ENCODE measurements at regions not wholly inside any gene's neighbourhood (a gene's known extent, or its start where the extent isn't known, plus 50 kb on each side); places are given as distances from the start of the nearest gene placed in this dataset.
A peak's percentile ranks its signal among the peaks of the same experiment; 100 is the strongest.

DNA sequence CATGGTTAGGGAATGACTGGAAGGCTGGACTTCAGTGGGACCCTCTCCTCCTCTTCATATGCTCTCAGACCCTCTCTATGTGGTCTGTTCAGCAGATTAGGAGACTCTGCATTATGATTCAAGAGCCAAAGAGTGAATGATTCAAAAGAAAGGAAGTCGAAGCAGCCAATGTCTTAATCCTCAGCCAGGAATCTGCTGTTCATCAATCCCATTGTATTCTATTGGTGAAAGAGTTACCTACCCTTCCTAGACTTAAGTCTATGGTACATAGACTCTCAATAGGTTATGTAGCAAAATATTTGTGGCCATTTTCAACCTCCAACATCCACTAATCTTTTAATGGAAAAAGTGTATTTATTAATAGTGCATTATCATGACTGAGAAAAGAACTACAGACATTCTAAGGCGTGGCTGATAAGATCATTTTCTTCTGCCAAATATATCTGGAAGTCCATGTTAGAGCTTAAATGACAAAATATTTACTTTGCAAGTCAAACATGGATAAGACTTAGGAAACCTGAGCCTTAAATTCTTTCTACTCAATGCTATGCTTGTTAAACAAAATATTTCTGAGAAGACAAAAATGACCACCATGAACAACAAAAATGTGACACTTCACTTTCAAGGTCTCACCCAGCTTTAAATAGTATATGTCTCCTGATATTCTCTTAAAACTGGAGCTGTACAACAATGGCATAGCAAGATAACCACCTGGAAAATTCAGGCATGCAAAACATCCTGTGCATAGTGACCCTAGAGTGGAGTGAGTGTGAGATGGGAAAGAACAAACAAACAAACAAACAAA is 1100.6 kb downstream of the GALC start:
- DNase-seq (ENCODE audit: low read depth): no peak
- no peak overlapping the region for H3K4me3 ChIP-seq (ENCODE audit: low read depth, low read length)
- TF ChIP-seq, protein P1, sequence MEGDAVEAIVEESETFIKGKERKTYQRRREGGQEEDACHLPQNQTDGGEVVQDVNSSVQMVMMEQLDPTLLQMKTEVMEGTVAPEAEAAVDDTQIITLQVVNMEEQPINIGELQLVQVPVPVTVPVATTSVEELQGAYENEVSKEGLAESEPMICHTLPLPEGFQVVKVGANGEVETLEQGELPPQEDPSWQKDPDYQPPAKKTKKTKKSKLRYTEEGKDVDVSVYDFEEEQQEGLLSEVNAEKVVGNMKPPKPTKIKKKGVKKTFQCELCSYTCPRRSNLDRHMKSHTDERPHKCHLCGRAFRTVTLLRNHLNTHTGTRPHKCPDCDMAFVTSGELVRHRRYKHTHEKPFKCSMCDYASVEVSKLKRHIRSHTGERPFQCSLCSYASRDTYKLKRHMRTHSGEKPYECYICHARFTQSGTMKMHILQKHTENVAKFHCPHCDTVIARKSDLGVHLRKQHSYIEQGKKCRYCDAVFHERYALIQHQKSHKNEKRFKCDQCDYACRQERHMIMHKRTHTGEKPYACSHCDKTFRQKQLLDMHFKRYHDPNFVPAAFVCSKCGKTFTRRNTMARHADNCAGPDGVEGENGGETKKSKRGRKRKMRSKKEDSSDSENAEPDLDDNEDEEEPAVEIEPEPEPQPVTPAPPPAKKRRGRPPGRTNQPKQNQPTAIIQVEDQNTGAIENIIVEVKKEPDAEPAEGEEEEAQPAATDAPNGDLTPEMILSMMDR (IDR thresholded peaks at IDR 0.05; ENCODE audit: insufficient read depth, low read depth, low read length): no peak

DNA sequence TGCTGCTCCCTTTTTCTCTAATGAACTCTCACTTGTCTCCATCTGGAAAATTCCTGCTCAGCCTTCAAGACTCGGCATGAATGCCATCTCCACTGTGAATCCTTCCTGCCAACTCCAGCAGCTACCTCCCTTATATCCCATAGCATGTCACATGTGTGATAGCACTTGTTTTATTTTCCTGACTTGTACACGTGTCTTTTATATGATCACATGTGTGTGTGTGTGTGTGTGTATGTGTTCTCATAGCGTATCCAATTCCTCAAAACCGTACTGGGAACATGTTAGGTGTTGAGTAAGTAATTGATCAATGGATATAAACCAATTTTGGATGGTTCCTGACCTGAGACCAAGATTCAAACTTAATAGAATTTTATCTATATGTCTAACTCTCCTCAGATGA is 1107.7 kb downstream of the GALC start:
- no peak overlapping the region for H3K4me3 ChIP-seq (ENCODE audit: low read depth, low read length)
- no peak for DNase-seq (ENCODE audit: low read depth)
- TF ChIP-seq, protein P1 (IDR thresholded peaks at IDR 0.05; ENCODE audit: insufficient read depth, low read depth, low read length): no peak

DNA sequence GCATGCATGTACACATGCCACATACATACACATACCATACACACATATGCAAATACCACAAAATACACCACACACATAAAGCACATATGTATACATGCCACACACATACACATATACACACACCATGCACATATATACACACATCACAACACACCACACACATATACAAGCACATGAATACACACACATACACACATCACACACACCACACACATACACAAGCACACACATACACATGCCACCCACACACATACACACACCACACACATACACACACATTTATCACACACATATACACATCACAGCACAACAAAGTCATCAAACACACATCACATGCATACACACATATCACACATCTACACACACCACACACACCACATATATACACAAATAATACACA is 1108.5 kb downstream of the GALC start:
- DNase-seq (ENCODE audit: low read depth): no peak
- H3K4me3 ChIP-seq (ENCODE audit: low read depth, low read length): no peak overlapping the region
- TF ChIP-seq, protein P1 (IDR thresholded peaks at IDR 0.05; ENCODE audit: insufficient read depth, low read depth, low read length): no peak

DNA sequence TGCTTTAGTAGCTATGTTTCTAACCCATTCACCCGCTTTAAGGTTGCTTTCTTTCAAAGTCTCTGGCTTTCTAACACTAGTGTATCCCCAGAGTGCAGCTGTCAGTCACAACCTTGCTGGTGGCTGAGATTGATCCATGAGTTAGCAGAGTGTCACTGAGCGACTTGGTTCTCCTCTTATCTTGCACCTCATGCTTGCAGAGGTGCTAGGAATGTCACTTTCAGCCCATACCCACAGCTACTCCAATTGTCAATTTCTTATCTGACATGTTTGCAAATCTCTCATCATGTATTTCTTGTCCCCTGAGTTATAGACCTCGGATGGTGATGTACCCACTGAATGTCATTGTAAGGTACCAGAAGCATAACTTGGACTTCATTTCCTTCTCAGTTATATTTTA is 1110.2 kb downstream of the GALC start:
- TF ChIP-seq, protein P1 (IDR thresholded peaks at IDR 0.05; ENCODE audit: insufficient read depth, low read depth, low read length): no peak
- DNase-seq (ENCODE audit: low read depth): no peak
- no peak overlapping the region for H3K4me3 ChIP-seq (ENCODE audit: low read depth, low read length)

DNA sequence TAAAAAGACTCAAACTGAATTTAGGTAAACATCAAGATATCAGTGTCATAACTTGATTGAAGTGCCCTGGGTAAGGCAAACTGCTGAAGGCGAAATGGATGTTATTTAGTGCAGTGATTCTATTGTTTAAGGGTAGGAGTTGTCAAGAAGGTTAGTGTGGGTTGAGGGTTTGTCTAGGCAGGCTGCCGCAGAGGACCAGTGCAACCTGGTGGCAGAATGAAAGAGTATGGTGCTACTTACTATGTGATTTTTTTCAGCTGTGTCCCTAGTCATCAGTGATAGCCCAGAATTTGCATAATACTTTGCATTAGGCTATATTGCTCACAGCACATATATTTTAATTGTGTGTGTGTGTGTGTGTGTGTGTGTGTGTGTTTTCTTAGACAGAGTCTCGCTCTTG is 1127.0 kb downstream of the GALC start:
- DNase-seq (ENCODE audit: low read depth): no peak
- no peak overlapping the region for H3K4me3 ChIP-seq (ENCODE audit: low read depth, low read length)
- TF ChIP-seq, protein P1 (IDR thresholded peaks at IDR 0.05; ENCODE audit: insufficient read depth, low read depth, low read length): peak; percentile 4

DNA sequence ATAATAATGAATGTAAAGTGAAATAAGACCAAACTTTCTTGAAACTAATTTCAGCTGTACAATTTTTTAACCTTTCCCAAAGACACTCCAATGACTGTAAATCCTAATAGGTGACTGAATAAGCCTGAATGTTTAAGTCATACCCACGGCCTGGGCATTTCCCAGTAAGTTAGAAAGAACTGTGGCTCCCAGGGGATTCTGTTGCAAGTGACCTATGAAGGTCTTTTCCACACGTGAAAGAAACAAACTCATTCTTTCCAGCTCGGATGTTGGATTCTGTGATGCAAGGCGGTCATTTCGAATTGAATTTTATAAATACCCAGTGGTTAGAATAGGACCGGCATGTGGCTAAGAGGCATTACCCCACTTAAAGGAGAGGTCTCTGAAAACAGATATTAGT is 1134.4 kb downstream of the GALC start:
- H3K4me3 ChIP-seq (ENCODE audit: low read depth, low read length): no peak overlapping the region
- no peak for DNase-seq (ENCODE audit: low read depth)
- TF ChIP-seq, protein P1 (IDR thresholded peaks at IDR 0.05; ENCODE audit: insufficient read depth, low read depth, low read length): no peak

DNA sequence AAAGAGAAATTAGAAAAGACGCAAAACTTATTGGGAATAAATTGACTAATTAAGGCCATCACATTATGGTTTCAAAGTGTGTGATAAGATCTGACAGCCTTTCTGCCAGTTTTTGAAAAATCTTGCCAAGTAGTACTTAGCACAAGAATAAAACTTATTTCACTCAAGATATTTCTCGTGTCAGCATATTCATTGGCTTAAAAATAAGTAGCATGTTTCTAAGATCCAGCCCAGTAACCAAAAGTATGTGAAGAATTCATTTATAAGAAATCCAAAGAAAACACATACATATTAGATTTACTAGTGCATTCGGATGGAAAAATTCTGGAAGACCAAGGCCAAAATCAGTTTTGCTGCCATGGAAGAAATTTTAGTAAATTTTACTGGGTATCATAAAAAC is 1135.0 kb downstream of the GALC start:
- TF ChIP-seq, protein P1 (IDR thresholded peaks at IDR 0.05; ENCODE audit: insufficient read depth, low read depth, low read length): no peak
- H3K4me3 ChIP-seq (ENCODE audit: low read depth, low read length): no peak overlapping the region
- DNase-seq (ENCODE audit: low read depth): peak; percentile 11

Data from fibroblast of villous mesenchyme (primary cell).